KMS-11 (cell line): ENCODE measurements at regions not wholly inside any gene's neighbourhood (a gene's known extent, or its start where the extent isn't known, plus 50 kb on each side); places are given as distances from the start of the nearest gene placed in this dataset.

ENCODE experiments used
- H2AFZ ChIP-seq: fragments of 200-600 bp; sonication (generic); 2 replicates; pipeline ENCODE4 v1.6.1; 2016; ENCODE audit warnings: antibody characterized with exemption, mixed run types, low read depth
- H3K27ac ChIP-seq: fragments of 200-600 bp; sonication (generic); 2 replicates; pipeline ENCODE4 v1.6.1; 2016; ENCODE audit warnings: mild to moderate bottlenecking, mixed run types
- H3K27me3 ChIP-seq: fragments of 200-600 bp; sonication (generic); 2 replicates; pipeline ENCODE4 v1.6.1; 2017; ENCODE audit warnings: mild to moderate bottlenecking, low read depth, mixed run types, moderate library complexity; ENCODE audit not compliant: insufficient read depth
- H3K36me3 ChIP-seq: fragments of 200-600 bp; sonication (generic); 2 replicates; pipeline ENCODE4 v1.6.1; 2017; ENCODE audit warnings: mild to moderate bottlenecking, mixed run types; ENCODE audit not compliant: insufficient read depth
- H3K4me1 ChIP-seq: fragments of 200-600 bp; sonication (generic); 2 replicates; pipeline ENCODE4 v1.6.1; 2016; ENCODE audit warnings: mild to moderate bottlenecking, low read depth, mixed run types; ENCODE audit not compliant: poor library complexity, severe bottlenecking
- H3K4me2 ChIP-seq: fragments of 200-600 bp; sonication (generic); 2 replicates; pipeline ENCODE4 v1.7.0; 2016; ENCODE audit warnings: mild to moderate bottlenecking, mixed run types
- H3K4me3 ChIP-seq: fragments of 200-600 bp; sonication (generic); IDR thresholded peaks from 2 replicates; pipeline ENCODE4 v1.6.1; 2017; ENCODE audit warnings: low read depth, low read length, mixed read lengths; ENCODE audit not compliant: insufficient read depth
- H3K79me2 ChIP-seq: fragments of 200-600 bp; sonication (generic); 2 replicates; pipeline ENCODE4 v1.6.1; 2016; ENCODE audit warnings: low read depth, mixed run types; ENCODE audit not compliant: insufficient read depth
- H3K9ac ChIP-seq: fragments of 200-600 bp; sonication (generic); 2 replicates; pipeline ENCODE4 v1.6.1; 2016; ENCODE audit warnings: mild to moderate bottlenecking, mixed run types
- H4K20me1 ChIP-seq: fragments of 200-600 bp; sonication (generic); 2 replicates; pipeline ENCODE4 v1.6.1; 2016; ENCODE audit warnings: mild to moderate bottlenecking, mixed run types; ENCODE audit not compliant: insufficient read depth
- CTCF ChIP-seq: fragments of 200-600 bp; sonication (generic); conservative IDR thresholded peaks from 2 replicates; pipeline ENCODE4 v1.6.1; 2017; ENCODE audit warnings: low read depth, mild to moderate bottlenecking, antibody characterized with exemption, low read length, moderate library complexity, mixed read lengths

DNA sequence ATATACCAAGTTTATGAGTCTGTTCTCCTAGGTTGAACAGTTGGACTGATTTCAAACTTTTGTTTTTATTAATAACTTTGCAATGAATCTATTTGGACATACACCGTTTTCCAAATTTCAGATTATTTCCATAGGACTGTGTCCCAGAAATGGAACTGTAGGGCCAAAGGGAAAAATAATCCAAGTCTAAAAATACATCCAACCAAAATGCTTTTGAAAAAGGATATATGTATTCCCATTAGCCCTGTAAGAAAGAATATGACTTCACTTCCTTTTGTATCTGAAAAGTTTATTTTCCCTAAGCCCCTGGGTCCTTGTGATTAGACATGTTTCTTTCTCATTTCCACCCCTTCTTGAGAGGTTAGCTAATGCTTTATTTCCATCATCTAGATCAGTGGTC is 434.2 kb upstream of the MKI67 start:
- Histone ChIP-seq H3K27ac (no peak overlapping the region), H3K9ac (no peak overlapping the region), H3K27me3 (no peaks in the 10 kb centered on the region), H2AFZ (no peak overlapping the region), H4K20me1 (no peaks in the 10 kb centered on the region), H3K36me3 (no peaks in the 10 kb centered on the region), H3K4me3 (no peak overlapping the region), H3K4me1 (no peaks in the 10 kb centered on the region), H3K4me2 (no peak overlapping the region), H3K79me2 (no peaks in the 10 kb centered on the region)
- no peak for TF ChIP-seq CTCF

GRCh38 chr10:128560993-128561392 is 434.8 kb upstream of the MKI67 start:
- H3K4me2 ChIP-seq = no peak overlapping the region
- no peak for TF ChIP-seq CTCF
- H3K4me3 ChIP-seq = no peak overlapping the region
- no peaks in the 10 kb centered on the region for H4K20me1 ChIP-seq
- H3K79me2 ChIP-seq = no peaks in the 10 kb centered on the region
- H3K27me3 ChIP-seq = no peaks in the 10 kb centered on the region
- no peak overlapping the region for H3K9ac ChIP-seq
- H3K27ac ChIP-seq = no peak overlapping the region
- H3K4me1 ChIP-seq = no peaks in the 10 kb centered on the region
- no peak overlapping the region for H2AFZ ChIP-seq
- H3K36me3 ChIP-seq = no peaks in the 10 kb centered on the region

- H3K79me2 ChIP-seq = no peaks in the 10 kb centered on the region
- no peak overlapping the region for H3K9ac ChIP-seq
- no peak overlapping the region for H3K4me2 ChIP-seq
Observed at GRCh38 chr10:128563387-128563786, 437.2 kb upstream of the MKI67 start.

GRCh38 chr10:128563904-128564303 is 437.7 kb upstream of the MKI67 start:
- H3K79me2 ChIP-seq = no peaks in the 10 kb centered on the region
- no peaks in the 10 kb centered on the region for H4K20me1 ChIP-seq
- no peak overlapping the region for H3K9ac ChIP-seq
- no peaks in the 10 kb centered on the region for H3K27me3 ChIP-seq
- no peak for TF ChIP-seq CTCF
- no peak overlapping the region for H3K4me2 ChIP-seq
- no peaks in the 10 kb centered on the region for H3K36me3 ChIP-seq
- no peaks in the 10 kb centered on the region for H3K4me1 ChIP-seq
- no peak overlapping the region for H2AFZ ChIP-seq
- no peak overlapping the region for H3K27ac ChIP-seq
- H3K4me3 ChIP-seq = no peak overlapping the region

More at GRCh38 chr10:128563387-128563786, 437.2 kb upstream of the MKI67 start:
- Histone ChIP-seq H3K36me3 (no peaks in the 10 kb centered on the region), H3K27ac (no peak overlapping the region), H2AFZ (no peak overlapping the region), H3K4me1 (no peaks in the 10 kb centered on the region), H3K27me3 (no peaks in the 10 kb centered on the region), H3K4me3 (no peak overlapping the region), H4K20me1 (no peaks in the 10 kb centered on the region)
- TF ChIP-seq CTCF = no peak
